Stimulated activated CD8-positive, alpha-beta memory T cell treated with anti-CD3 and anti-CD28 coated beads, Interleukin-4, amount 100 ng/mL, for 48 hours (primary cell): ENCODE measurements at regions not wholly inside any gene's neighbourhood (a gene's known extent, or its start where the extent isn't known, plus 50 kb on each side); places are given as distances from the start of the nearest gene placed in this dataset.
"Not testable (repeated sequence)": the region's sequence is repeated elsewhere in the genome, so short reads cannot be mapped to it uniquely, and the experiment has no call there.

Experiments used
- DNase-seq: peaks from one replicate; pipeline ENCODE4 v3.0.0-alpha.2; 2020

DNA sequence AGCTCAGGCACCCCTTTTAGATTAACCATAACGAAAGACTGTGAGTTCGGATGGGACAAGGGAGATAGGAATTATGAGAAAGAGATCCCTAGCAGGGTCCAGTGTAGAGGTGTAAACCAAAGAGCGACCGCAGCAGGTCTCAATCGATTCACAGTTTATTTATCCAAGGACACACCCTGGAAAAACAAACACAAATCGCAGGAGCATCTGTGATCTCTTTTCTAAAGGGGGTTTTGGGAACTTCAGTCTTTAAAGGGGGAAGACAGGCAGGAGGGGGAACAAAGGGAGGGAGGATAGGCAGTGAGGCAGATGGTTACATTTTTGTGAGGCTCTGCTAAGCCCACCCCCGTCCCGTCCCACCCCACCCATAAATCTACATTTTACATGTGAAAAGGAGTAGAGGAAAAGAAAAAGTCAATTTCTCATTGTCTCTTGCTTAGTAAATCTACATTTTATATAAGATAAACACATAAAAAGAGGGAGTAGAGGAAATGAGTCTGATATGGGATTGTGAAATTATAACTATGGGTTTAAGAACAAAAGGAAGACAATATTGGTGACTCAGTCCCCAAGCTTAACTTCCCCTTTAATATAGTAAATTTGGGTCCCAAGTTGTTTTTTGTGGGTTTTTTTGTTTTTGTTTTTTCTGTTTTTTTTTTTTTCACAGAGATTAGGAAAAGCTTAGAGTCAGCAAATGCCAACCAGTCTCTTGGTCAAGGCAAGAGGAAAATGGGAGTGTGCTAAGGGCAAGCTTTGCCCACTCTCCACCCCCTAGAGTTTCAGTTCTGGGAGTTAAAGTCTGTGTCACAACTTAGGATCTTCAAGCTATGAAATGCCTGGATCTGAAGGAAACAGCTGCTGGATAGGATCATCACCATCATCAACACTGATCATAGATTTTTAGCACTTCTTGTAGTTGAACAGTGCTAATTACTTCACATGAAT, 160.9 kb upstream of the CDH5 start:
- DNase-seq, result no peak

DNA sequence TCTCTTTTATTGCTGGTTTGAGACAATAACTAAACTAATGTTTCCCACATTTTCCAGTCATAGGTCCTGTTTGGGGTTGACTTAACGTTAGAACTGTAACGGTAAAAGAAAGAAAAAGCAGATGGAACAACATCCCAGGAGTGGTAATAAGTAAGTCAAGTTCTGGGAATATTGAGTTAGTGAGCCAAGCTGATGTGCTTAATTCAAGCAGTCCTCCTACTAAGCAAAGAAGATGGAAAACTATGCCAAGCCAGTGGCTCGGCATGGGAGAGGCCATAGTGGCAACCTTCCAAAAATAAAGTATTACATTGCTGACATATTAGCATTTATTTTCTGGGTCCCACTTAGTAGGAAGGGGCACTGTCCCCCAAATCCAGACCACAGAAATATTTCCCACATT, 161.7 kb upstream of the CDH5 start:
- DNase-seq, result no peak

DNA sequence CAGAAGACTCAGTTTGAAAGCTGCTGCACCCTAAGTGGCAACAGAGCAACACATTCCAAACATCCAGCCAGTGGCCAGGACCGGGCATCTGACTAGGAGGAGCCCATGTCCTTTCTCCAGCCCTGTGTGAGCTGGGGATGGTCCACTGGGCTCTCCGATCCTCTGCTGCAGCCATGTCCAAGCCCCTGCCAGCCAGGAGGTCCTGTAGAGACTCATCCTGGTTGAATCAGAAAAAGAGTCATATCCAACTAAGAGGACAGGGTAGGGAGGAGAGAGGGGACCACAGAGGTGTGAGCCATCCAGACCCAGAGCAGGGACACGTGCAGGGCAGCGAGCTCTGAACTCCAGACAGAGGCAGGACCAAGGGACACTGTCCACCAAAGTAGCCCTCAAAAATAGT, 163.0 kb upstream of the CDH5 start:
- DNase-seq, result no peak

DNA sequence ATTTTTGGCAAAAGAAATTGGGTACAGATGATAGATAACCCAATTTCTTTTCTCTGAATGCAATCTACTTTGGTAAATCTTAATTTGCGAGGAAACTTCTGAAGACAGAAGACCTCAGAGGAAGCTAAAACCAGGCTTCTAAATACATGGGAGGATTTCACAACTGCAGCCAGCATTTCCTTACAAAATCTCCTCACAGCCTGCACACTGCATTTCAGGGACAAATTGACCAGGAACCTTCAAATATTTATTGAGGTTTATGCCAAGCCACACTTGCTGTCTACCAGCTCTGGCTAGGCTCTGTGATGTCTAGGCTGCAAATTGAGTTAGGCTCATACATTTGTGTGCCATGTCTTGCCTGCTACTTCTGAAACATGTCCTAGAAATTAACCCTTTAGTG, 167.3 kb upstream of the CDH5 start:
- DNase-seq, result no peak

DNA sequence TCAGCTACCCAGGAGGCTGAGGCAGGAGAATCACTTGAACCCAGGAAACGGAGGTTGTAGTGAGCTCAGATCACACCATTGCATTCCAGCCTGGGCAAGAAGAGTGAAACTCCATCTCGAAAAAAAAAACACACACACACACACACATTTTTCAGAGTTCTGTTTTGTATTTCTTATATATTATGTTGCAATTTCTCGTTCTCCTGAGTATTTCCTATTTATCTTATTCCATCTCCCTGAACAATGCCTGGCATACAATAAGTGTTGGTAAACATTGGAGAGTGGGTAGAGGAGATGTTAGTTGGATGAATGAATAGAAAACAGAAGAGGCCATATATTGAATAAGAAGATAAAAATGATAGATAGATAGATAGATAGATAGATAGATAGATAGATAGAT, 167.8 kb upstream of the CDH5 start:
- no peak for DNase-seq

DNA sequence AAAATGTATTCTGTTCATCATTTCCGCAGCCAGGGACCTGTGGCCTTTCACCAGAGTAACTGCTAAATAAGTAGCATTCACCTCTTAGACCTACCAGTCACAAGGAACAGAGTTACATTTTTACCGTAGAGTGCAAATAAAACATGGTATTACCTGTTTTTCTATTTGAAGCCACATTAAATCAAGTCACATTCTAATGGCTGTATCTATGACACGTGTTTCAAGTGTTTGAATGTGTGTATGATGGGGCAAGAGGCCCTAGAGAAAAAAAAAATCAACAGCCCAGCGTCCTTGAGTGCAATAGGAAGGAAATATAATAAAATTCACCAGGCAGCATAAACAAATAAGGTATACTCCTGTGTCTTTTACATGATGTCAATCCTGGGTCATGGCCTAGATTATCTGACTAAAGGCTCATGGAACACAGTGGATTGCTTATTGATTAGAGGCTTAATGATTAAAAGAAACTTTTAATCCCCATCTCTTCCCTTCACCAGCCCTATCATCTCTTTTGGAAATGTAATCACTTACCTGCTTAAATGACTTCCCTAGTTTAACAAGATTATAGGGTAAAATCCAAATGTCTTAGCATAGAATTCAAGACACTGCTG, 168.7 kb upstream of the CDH5 start:
- DNase-seq, result no peak

DNA sequence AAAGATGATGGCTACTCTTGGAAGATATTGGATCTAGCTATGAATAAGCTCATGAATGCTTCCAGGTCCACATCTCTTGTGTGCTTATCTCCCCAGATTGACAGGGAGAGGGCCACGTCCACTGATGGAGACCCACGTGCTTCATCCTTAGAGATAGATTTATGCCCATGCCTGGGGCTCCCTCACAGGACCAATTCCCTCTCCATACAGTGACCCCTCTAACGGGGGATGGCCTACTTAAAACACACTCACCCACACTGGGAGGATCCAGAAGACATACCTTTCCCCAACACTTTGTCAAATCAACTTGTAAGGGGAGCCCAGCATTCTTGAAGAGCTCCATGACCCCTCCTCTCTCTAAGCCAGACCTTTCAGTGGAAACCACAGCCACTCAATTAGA, 169.7 kb upstream of the CDH5 start:
- DNase-seq, result no peak

DNA sequence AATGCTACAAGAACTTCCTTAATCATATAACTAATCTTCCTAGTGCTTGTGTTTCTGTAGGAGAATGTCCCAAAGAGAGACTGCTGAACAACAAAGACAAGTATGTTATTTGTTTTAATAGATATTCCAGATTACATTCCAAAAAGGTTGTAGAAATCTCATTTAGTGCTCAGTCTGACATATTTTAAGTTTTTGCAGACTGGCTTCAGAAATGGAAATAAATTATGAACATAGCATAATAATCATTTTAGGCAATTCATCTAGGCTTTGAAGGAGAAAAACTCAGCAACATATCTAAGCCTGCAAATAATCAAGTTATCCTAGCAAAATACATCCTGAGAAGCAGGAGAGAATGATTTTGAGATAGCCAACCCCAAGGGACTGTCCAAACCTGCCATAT, 171.6 kb upstream of the CDH5 start:
- no peak for DNase-seq

DNA sequence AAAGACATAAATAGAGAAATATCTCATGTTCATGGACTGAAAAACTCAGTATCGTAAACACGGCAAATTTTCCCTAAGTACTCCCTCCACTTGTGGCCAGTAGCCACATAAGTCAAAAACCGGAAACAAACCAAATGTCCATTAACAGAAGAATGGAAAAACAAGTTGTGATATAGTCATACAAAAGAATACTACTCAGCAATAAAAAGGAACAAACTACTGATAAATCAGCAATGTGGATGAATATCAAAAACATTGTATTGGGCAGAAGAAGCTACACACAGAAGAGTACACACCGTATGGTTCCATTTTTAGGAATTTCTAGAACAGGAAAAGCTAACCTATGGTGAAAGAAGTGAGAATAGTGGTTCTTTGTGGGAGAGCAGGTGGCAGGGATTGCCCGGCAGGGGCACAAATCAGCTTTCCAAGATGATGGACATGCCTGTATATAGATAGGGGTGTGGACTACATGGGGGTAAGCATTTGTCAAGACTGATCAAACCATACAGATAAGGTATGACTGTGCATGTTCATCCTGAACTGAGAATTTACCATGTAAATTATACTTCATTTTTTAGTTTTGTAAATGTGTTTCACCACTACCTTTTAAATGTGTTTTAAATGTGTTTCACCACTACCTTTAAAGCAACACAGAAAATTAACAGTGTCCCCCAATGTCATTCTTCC, 172.8 kb upstream of the CDH5 start:
- no peak for DNase-seq

DNA sequence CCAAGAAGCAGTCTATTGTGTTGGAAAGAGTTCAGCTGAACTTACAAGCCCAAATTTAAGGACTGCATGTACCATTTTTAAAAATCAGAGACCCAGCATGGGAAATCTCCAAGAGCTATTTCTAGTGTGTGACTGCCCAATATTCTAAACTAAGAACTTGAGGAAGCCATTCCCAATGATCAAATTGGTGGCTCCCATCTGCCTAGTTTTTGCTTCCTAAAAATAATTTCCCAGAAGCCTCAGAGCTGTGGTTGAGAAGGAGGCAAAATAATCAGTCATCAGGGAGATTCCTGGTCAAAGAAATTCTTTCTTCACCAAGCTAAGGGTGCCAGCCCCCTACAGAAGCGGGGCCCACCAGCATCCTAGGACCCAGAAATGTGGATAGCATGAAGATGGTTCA, 176.1 kb upstream of the CDH5 start:
- DNase-seq, result no peak

DNA sequence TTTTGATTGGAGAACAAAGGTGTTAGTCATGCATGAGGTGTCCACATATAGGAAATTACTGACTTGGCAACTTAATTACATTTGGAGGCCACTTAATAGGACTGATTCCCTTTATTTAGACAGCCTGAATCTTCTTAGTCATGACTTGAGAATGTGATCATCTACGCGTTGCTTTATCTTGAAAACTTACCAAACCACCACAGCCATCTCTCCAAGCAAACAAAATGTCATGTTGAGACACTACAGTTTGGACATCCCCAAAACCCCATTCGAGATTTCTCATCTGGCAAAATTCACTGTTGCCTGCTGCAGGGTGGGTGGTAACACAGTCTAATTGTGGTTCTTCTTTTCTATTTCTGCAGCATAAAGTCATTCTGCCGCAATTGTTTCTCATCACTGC, 176.5 kb upstream of the CDH5 start:
- no peak for DNase-seq

DNA sequence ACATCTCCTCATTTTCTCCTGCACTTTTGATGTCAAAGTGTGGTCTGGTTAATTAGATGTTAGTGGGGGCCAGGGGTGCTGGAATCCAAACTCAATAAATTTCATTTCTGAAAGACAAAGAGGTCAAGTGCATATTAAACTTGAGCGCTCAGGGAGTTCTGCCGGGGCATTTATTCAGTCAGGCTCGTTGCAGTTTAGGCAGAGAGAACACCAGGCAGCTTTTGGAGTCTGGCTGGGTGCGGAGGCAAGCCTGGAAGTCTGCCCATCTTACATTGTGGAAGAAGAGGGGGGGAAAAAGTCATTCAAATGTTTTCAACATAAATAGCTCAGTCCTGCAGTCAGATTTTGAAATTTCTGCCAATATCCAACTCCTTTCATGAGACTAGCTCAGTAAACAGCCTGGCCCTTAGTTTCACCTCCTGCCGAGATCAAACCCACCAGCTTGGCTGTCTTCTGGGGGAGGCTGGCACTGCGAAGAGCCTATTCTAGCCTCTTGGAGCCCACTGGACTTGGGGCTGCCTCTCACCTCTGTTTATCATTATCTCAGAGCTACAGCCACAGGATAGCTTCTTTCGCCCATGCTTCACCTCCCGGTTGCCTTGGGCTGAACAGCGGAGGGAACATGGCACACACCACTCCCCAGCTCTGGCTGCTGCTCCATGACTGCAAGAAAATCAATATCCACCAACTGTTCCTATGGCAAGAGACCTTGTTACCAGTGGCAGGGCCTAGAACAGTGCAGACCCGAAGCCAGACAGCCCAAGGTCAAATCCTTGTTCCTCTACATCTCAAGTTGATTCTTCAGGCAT, 177.4 kb upstream of the CDH5 start:
- no peak for DNase-seq

DNA sequence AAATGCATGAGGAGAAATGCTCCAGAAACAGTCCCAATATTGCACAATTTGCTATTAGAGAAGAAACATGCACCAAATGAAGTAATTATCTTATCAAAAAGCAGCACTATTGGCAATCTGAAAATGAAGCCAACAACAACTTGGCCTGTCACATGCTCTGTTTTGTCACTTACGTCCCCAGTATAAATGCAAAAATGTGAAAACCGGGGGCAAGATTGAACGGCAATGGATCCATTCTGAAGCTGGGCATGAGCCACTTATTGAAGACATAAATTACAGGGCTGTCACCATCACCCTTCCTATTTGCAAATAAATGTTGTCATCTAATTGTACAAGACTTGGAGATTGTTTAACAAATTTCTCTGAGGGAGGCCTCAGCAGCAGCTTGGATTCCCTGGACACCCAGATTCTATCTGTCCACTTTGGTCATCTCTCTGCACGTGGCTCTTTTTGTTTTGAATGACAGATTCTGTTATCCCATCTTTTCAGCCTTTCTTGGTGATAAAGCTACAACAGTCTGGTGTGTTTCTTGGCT, 180.2 kb upstream of the CDH5 start:
- no peak for DNase-seq

DNA sequence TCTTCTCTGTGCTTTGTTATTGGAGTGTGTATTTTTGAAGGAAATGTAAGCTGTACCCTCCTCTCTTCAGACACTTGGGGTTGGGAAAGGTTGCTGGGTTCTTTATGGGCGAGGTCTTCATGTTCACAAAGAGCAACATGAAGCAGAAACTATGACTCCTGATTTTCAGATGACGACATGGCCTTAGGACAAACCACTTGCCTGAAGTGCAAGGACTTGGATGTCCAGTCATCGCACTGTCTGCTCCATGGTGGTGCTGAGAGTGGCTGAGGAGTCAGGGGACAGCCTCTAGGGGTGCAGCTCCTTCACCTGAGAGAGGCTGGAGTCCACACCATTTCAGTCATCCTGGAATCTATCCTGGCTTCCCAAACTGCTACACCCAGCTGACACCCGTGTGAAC, 183.9 kb upstream of the CDH5 start:
- DNase-seq, result no peak

DNA sequence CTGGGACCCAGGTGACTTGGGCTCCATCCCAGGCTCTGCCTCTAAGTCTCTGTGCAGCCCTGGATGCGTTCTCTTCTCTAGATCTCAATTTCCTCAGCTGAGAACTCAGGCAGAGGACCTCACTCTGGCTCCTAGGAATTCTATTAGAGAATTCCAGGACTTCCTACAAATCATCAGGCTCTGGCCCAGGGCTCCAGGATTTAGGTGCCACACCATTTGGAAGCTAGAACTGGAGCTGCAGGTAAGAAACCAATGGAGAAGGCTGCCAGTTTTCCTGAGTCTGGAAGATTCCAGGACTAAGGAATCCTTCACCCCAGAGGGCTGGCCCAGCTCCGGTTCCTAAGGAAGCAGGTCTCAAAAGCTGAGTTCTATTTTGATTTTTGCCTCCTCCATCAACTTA, 189.8 kb upstream of the CDH5 start:
- DNase-seq, result no peak

DNA sequence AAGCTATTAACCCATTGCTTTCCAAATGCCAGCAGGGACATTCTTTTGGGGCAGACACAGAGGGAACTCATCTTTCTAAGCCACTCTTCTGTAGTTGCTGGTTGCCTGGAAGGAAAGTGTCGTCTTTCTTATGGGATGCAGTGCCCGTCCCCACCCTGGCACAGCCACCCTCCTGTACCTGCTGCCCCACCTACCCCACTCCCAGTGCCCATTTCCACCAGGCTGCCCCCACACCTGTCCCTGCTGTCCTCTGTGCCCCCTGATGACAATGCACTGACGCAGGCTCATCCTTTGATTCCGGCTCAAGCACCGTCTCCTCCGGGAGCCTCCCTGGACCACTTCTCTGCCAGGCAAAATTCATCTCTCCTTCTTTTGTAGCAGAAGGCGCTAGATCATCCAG, 190.4 kb upstream of the CDH5 start:
- DNase-seq, result no peak

DNA sequence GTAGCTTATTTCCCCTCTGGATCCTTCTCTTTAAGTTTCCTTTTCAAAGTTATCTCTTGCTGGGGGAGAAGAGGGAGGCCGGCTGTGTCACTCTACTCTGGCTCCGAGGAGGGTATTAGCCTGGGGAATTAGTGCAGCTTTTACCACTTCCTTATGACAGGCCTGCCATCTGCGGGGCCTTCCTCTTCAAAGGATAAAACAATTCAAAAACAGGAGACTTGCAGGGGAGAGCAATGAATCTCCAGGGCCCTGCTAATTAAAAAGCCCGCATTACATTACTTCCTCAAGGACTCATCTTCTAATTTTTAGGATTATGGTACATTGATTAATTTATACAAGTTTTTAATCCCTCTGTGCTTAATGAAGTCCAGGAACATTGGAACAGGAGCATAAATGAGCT, 190.9 kb upstream of the CDH5 start:
- no peak for DNase-seq

DNA sequence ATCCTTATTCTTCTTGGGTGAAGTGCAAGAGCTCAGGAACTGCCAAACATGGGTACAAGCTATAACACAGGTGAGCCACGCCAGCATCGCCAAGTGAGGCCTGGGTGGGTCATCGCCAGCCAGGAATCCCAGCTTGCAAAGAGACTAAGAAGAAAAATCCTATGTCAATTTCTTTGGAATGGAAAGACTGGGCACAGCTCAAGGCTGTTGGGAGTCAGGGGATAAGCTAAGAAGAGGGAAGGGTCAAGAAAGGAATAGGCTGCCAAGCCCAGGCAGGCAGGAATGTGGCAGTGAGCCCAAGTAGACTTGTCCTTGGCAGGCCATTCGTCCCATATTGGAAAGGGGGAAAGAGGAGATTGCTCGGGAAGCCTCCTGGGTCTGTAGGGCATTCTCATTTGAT, 191.4 kb upstream of the CDH5 start:
- no peak for DNase-seq

DNA sequence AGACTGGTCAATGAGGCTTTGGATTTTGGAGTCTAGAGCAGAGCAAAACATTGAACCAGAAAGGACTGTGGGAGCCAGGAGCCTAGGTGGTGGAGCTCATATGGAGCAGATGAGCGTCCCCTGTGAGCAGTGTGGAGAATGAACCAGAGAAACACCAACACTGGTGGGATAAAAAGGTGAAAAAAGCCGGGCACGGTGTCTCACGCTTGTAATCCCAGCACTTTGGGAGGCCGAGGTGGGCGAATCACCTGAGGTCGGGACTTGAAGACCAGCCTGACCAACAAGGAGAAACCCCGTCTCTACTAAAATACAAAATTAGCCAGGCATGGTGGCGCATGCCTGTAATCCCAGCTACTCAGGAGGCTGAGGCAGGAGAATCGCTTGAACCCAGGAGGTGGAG, 192.7 kb upstream of the CDH5 start:
- not testable (repeated sequence) for DNase-seq

DNA sequence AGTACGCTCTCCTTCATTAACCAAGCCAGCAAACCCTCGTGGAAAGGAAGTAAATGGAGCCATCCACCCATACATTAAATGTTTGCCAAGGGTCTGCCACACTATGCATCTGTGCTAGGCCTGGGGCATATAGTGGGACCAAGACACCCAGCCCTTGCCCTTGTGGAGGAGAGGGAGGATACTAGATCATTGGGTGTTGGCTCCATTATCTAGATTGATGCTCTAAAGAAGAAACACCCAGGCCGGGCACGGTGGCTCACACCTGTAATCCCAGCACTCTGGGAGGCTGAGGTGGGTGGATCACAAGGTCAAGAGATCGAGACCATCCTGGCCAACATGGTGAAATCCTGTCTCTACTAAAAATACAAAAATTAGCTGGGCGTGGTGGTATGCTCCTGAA, 193.3 kb upstream of the CDH5 start:
- DNase-seq, result not testable (repeated sequence)

DNA sequence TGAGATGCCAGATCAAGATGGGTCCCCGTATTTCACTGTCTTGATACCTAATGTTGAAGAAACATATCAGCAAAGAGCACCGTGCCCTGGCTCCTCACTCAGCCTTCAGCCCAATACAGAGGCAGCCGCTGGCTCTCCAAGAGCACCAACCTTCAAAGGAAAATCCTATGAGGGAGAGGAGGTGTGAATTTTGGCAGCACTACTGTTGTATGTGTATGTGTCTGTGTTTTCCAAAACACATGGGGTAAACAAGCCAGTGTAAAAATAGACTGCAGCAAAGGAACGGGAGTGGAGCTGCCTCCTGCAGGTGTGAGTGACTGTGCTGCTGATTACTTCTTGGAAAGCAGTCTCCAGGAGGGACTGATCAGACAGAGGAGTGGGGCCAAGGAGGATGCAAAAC, 194.0 kb upstream of the CDH5 start:
- no peak for DNase-seq

DNA sequence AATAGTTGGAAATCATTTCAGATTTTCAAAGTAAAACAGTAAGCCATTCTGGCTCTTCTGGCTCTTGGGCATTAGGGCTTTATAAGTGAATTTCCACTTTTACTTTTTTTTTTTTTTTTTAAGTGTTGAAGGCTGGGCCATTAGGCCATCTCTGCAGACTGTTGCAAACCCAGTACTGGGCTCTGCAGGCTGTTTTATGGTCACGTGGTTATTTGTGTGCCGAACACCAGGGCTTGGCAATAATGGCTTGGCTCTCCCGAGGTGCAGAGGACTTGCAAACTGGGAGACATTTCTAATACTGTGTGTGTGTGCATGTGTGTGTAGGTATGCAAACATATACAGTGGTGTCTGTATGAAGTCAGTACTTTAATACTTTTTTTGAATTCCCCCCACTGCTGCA, 194.9 kb upstream of the CDH5 start:
- no peak for DNase-seq

DNA sequence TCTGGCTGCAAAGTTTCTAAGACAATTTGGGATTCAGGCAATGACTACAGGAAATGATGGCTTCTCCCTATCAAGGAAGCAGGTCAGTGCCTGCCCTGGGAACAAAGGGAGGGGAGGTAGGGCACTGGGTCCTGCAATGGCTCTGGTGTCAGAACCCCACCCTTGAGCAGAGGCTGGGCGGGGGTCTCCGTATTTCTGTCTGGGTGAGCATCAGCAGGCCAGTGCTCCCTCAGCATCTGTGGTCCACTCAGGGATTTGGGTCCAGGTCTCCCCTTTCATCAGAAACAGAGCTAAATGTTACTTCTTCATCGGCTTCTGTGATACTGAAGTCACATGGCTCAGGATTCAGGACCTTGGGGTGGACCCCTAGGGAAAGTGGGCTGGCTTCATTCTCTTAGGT, 195.5 kb upstream of the CDH5 start:
- DNase-seq, result no peak
